WTC11 (cell line): ENCODE measurements at regions not wholly inside any gene's neighbourhood (a gene's known extent, or its start where the extent isn't known, plus 50 kb on each side); places are given as distances from the start of the nearest gene placed in this dataset.

Source experiments
- ATF1 ChIP-seq: sonication (generic); formaldehyde crosslinking; IDR thresholded peaks from 2 replicates; pipeline ENCODE4 v1.8.1; 2023; ENCODE audit warnings: mild to moderate bottlenecking, moderate library complexity, missing genetic modification reagents
- CREB1 ChIP-seq: sonication (generic); formaldehyde crosslinking; IDR thresholded peaks from 2 replicates; pipeline ENCODE4 v1.8.0; 2023; ENCODE audit warnings: mild to moderate bottlenecking, missing genetic modification reagents
- FOXK1 ChIP-seq: sonication (generic); formaldehyde crosslinking; IDR thresholded peaks from 2 replicates; pipeline ENCODE4 v1.8.0; 2022; ENCODE audit warnings: mild to moderate bottlenecking, moderate library complexity, missing genetic modification reagents
- FOXP4 ChIP-seq: sonication (generic); formaldehyde crosslinking; IDR thresholded peaks from 2 replicates; pipeline ENCODE4 v1.8.0; 2022; ENCODE audit warnings: mild to moderate bottlenecking, missing genetic modification reagents
- IRF2 ChIP-seq: sonication (generic); formaldehyde crosslinking; IDR thresholded peaks from 2 replicates; pipeline ENCODE4 v1.8.0; 2022; ENCODE audit warnings: low read depth, missing genetic modification reagents, borderline replicate concordance
- PRDM15 ChIP-seq: sonication (generic); formaldehyde crosslinking; IDR thresholded peaks from 2 replicates; pipeline ENCODE4 v1.8.0; 2022; ENCODE audit warnings: missing genetic modification reagents
- SOX15 ChIP-seq: fragments of 250-450 bp; sonication (Bioruptor Pico); IDR thresholded peaks from 2 replicates; pipeline ENCODE4 v1.9.0; 2021; ENCODE audit warnings: mild to moderate bottlenecking
- TF ChIP-seq, protein P1 (sequence below): fragments of 200-600 bp; IDR thresholded peaks from 2 replicates; pipeline ENCODE4 v1.8.0; 2022; ENCODE audit warnings: antibody characterized with exemption
- TF ChIP-seq, protein P2 (sequence below): sonication (generic); formaldehyde crosslinking; IDR thresholded peaks from 2 replicates; pipeline ENCODE4 v1.8.1; 2022; ENCODE audit warnings: low read depth, mild to moderate bottlenecking, moderate library complexity, missing genetic modification reagents, borderline replicate concordance
- TF ChIP-seq, protein P3 (sequence below): sonication (generic); formaldehyde crosslinking; IDR thresholded peaks from 2 replicates; pipeline ENCODE4 v1.8.0; 2022; ENCODE audit warnings: mild to moderate bottlenecking, missing genetic modification reagents
- TF ChIP-seq, protein P4 (sequence below): sonication (generic); formaldehyde crosslinking; IDR thresholded peaks from 2 replicates; pipeline ENCODE4 v1.8.1; 2022; ENCODE audit warnings: mild to moderate bottlenecking, moderate library complexity, missing genetic modification reagents
- TF ChIP-seq, protein P5 (sequence below): sonication (generic); formaldehyde crosslinking; IDR thresholded peaks from 2 replicates; pipeline ENCODE4 v1.8.1; 2023; ENCODE audit warnings: mild to moderate bottlenecking, missing genetic modification reagents, moderate library complexity

- TF ChIP-seq, protein P1, sequence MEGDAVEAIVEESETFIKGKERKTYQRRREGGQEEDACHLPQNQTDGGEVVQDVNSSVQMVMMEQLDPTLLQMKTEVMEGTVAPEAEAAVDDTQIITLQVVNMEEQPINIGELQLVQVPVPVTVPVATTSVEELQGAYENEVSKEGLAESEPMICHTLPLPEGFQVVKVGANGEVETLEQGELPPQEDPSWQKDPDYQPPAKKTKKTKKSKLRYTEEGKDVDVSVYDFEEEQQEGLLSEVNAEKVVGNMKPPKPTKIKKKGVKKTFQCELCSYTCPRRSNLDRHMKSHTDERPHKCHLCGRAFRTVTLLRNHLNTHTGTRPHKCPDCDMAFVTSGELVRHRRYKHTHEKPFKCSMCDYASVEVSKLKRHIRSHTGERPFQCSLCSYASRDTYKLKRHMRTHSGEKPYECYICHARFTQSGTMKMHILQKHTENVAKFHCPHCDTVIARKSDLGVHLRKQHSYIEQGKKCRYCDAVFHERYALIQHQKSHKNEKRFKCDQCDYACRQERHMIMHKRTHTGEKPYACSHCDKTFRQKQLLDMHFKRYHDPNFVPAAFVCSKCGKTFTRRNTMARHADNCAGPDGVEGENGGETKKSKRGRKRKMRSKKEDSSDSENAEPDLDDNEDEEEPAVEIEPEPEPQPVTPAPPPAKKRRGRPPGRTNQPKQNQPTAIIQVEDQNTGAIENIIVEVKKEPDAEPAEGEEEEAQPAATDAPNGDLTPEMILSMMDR = no peak
- TF ChIP-seq, protein P2, sequence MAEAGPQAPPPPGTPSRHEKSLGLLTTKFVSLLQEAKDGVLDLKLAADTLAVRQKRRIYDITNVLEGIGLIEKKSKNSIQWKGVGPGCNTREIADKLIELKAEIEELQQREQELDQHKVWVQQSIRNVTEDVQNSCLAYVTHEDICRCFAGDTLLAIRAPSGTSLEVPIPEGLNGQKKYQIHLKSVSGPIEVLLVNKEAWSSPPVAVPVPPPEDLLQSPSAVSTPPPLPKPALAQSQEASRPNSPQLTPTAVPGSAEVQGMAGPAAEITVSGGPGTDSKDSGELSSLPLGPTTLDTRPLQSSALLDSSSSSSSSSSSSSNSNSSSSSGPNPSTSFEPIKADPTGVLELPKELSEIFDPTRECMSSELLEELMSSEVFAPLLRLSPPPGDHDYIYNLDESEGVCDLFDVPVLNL (CRISPR knock-in tag) = no peak
- TF ChIP-seq CREB1 (CRISPR knock-in tag) (no peak), SOX15 (no peak), FOXP4 (CRISPR knock-in tag) (no peak), FOXK1 (CRISPR knock-in tag) (no peak), IRF2 (CRISPR knock-in tag) (no peak), PRDM15 (CRISPR knock-in tag) (no peak), ATF1 (CRISPR knock-in tag) (no peak)
- TF ChIP-seq, protein P3, sequence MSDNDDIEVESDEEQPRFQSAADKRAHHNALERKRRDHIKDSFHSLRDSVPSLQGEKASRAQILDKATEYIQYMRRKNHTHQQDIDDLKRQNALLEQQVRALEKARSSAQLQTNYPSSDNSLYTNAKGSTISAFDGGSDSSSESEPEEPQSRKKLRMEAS (CRISPR knock-in tag) = no peak
- TF ChIP-seq, protein P4, sequence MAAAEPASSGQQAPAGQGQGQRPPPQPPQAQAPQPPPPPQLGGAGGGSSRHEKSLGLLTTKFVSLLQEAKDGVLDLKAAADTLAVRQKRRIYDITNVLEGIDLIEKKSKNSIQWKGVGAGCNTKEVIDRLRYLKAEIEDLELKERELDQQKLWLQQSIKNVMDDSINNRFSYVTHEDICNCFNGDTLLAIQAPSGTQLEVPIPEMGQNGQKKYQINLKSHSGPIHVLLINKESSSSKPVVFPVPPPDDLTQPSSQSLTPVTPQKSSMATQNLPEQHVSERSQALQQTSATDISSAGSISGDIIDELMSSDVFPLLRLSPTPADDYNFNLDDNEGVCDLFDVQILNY = no peak
- TF ChIP-seq, protein P5, sequence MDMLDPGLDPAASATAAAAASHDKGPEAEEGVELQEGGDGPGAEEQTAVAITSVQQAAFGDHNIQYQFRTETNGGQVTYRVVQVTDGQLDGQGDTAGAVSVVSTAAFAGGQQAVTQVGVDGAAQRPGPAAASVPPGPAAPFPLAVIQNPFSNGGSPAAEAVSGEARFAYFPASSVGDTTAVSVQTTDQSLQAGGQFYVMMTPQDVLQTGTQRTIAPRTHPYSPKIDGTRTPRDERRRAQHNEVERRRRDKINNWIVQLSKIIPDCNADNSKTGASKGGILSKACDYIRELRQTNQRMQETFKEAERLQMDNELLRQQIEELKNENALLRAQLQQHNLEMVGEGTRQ (CRISPR knock-in tag) = no peak
These were observed 307.0 kb upstream of the PTBP2 start for GRCh38 chr1:96414598-96414997.
